Lung microvascular endothelial cell (primary cell): ENCODE measurements at regions not wholly inside any gene's neighbourhood (a gene's known extent, or its start where the extent isn't known, plus 50 kb on each side); places are given as distances from the start of the nearest gene placed in this dataset.

Source experiments
- DNase-seq, 2 donors: peaks; one replicate each; pipeline versions ENCODE4 v3.0.0 to v3.0.0-alpha.2; 2010; ENCODE audit warnings: low read depth in 2 of 2

DNA sequence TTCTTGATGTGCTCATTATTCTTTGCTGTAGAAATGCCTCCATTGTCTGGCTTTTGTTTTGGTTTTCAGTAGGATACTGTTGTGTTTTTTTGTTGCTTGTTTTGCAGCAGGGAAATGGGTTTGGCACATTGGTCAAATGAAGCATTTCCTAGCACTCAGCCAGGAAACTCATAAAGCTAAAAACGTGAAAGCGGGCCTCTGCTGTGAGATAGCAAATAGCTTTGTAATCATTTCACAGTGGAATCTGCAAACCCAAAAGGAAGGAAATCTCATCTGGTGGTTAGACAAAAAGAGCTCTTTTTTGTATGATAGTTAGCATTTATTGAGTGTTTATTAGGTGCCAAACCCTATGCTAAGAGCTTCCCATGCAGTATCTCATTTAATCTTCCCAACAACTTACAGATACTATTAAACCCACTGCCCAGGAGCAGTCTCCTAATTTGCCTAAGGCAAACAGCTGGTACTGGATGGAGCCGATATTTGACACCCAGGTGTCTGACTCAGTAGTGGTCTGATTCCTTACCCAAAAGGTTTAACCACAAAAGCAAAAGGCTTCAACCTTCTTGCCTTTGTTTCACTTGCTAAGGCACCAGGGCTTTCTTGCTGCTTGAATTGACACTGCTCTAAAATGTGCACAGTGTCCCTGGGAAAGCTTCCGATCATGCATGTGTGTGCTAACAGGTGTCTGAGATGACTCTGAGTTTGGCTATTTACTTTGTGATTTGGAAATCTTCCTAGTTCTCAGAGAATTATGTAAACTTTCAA lies 527.9 kb upstream of the MDFIC2 start:
- peak; percentile 69 to 93 for DNase-seq

DNA sequence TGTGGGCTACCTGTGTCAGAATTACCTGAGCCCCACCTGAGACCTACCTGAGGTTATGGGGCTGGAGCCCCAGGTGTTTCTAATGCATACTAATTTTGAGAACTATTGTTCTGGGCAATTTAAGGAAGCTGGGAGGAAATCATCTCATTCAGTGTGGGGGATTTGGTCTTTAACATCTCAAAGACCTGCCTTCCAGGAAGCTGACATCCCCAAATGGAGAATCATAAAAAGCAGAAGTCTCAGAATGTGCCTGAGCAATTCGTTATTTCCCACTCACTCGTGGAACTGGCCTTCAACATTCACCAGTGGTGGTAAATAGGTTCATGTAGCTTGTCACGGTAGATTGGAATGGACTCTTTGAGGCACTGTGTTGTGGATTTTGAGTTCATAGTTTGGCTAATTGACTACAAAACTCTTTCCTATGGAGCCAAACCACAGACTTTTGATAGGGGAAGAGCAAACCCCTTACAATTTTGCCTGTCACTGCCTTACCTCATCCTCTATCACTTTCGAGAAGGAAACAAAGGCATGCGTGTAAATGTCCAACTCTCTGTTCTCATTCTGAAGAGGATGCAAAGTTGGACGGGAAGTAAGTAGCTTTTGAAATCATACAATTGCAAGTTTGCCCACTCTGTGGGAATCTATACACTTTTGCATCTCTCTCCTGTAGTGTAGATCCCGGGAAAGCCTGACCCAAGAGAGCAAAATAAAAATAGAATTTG lies 521.0 kb upstream of the MDFIC2 start:
- DNase-seq: no peak

DNA sequence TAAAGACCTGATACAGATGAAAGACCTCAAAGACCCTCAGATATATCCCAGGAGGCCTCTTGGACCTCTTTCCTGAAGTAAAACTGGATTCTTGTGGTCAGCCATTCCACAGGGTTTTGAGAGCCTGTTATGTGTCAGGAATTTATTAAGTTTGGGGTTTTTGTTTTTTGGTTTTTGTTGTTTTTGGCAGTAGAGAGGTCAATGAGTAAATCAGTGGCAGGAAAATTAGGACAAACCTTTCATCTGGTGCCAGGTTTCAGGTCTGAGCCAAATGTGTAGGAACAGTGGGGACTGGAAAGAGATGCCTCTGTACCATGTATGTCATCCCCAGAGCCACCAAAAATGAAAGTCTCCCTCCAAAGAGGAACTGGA lies 520.4 kb upstream of the MDFIC2 start:
- peak in 1 of 2 donors; percentile 52 for DNase-seq

DNA sequence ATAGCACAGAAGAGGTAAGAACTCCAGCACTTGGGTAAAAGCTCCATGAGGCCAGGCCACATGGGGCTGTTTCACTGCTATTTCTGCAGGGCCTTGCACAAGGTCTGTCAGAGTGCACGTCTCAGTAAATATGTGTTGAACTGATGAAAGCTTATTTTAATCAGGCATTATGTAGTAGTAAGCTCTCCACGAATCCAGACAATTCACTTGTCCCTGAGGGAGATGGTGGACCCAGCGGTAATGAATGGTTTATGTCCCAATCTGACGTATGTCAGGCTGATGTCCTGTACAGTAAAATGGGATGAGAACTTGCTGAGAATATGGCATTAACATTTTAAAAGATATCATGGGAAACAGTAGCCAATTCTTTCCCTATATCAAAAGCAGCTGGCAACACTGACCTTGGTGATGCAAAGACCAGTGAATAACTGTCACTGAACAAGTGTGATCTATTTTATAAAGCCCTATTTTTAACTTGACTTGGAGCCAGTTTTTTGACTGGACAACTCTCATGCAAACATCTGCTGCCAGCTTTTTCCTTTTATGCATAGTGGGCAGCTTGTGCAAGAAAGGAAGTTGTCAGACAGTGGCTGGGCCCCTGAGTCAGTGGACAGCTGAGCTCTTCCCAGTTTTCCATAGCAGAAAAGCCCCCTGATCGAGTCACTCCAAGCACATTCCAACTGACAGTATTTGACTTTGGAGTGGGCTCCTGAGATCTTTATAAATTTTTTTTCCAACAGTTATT lies 519.8 kb upstream of the MDFIC2 start:
- DNase-seq: peak; percentile 67 to 84

GRCh38 chr3:70829092-70829491 lies 516.7 kb upstream of the MDFIC2 start:
- DNase-seq: peak; percentile 75 to 89

- peak; percentile 60 to 84 for DNase-seq
Measured at GRCh38 chr3:70824773-70825172, 512.3 kb upstream of the MDFIC2 start.

- peak; percentile 36 to 95 for DNase-seq
Measured at GRCh38 chr3:70824078-70824477, 511.6 kb upstream of the MDFIC2 start.

DNA sequence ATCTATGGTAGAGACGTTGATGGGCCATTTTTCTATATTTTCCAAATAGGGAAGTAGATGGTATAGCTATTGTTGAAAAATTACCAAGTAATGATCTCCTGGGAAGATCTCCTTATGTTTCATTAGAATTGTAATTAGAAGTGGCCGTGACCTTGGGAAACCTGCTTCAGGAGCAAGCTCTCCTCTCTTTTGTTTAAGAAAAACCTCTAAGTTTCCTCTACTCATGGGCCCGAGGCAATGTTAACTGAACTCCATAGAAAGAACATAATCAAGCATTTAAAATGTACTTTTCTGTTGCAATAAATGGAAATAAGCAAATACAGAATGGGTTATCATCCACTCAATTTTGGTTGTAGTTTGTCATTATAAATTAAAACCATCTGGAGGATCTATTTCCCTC lies 511.2 kb upstream of the MDFIC2 start:
- DNase-seq: no peak

DNA sequence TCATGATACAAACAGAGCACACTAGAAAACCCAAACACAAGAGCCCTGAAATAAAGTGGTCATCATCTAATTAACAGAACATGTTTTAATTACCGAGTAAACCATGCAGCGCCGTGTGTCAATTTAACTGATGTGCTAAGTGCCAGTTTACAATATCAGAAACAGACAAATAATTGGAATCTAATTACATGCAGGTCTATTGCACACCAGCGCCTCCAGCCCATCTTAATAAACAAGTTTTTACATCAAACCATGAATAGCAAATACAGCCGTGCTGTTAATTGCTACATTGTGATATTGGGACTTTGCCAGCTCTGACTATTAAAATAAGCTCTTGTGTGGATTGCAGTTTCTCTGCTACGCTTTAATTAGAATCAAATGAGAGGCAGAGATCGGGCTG lies 510.2 kb upstream of the MDFIC2 start:
- DNase-seq: no peak

DNA sequence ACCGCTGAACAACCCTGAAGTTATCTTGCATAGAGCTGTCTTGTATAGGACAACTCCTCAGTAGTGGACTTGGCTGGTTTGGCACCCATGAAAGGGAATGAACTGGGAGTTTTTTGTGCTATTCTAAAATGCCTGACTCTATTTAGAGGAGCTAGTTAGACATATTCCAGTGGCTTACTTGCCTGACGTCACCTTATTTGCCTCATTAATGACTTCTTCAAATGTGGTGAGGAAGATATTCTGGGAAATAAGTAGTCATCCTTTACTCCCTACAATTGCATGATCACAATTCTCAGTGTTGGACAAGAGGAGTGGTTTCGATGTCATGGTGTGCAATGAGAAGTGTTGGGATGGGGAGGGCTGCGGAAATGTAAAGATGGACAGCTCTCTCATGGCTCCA lies 509.2 kb upstream of the MDFIC2 start:
- no peak for DNase-seq

GRCh38 chr3:70820397-70820796 lies 508.0 kb upstream of the MDFIC2 start:
- DNase-seq: no peak

DNA sequence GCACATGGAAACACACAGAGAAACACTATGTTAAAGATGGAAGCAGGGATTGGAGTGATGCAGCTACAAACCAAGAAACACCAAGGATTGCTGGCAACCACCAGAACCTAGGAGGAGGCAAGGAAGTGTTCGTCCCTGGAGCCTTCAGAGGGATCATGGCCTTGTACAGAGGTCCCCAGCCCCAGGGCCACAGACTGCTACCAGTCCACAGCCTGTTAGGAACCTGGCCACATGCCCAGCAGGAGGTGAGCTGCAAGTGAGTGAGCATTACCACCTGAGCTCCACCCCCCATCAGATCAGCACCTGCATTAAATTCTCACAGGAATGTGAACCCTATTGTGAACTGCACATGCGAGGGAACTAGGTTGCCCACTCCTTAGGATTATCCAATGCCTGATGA lies 505.7 kb upstream of the MDFIC2 start:
- DNase-seq: no peak

GRCh38 chr3:70816346-70816745 lies 503.9 kb upstream of the MDFIC2 start:
- DNase-seq: no peak

DNA sequence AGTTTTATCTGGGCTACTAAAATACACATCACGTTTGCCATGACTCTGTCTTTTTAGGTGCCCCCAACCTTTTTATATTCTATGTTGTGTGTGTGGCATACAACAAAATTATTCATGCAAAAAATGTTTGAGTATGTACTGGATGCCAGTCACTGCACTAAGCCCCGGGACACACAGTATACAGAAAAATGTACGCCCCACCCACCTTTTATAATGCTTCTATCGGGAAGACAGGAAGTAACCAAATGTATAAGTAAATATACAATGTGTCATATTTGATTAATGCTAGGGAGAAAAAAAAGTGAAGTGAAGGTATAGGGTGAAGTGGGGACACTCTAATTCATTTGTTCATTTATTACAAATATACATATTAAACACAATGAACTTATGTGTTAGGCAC lies 503.4 kb upstream of the MDFIC2 start:
- DNase-seq: no peak

DNA sequence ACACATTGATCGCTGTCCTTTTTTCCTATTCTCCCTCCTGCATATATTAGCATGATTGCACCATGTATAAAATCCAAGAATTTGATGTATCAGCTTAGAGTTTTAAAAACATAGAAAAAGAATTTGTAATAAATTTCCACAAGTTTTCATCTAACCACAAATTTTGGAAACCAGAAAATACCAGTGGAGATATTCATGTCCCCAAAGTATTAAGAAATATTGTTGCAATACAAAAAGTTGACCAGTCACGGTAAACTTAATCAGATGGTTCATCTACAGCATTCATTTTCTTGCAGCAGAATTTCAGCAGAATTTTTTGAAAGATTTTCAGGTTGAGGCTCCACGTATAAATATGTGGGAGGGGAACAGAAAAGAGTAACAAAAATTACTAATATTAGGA lies 500.9 kb upstream of the MDFIC2 start:
- no peak for DNase-seq

DNA sequence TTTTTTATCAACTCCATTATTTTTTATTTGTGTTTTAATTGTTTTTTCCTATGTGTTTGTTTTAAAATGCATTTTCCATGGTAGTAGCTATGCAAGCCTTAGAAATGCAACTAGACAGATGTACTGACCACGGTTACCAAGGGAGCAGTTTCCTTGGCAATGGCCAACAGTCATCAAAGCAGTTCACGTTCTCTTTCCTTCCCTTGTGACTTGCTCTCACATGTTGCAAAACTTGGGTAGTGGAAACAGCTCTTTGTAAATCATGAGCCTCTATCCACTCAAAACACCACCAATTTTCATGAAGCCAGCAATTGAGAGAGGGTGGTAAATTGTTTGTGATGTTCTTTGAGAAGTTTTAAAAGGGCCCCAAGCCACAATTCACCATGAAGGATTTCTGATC lies 499.4 kb upstream of the MDFIC2 start:
- DNase-seq: peak; percentile 54 to 63

DNA sequence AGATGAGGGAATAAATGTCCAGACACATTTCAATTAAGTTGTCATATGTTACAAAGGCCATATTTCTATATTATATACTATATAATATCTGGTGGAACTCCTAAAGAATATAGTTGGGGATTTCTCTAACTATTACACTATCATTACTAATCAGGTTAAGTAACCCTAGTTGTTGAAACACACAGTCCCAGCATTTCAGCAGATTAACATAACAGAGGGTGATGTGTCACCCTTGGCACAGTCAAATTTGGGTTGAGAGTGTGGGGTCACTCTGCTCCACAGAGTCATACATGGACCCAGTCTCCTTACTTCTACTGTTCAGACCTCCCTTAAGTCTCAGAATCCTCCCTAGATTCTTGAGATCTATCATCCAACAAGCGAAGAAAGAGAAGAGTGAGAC lies 496.4 kb upstream of the MDFIC2 start:
- no peak for DNase-seq

GRCh38 chr3:70806556-70806955 lies 494.1 kb upstream of the MDFIC2 start:
- no peak for DNase-seq

GRCh38 chr3:70806021-70806420 lies 493.6 kb upstream of the MDFIC2 start:
- DNase-seq: no peak

DNA sequence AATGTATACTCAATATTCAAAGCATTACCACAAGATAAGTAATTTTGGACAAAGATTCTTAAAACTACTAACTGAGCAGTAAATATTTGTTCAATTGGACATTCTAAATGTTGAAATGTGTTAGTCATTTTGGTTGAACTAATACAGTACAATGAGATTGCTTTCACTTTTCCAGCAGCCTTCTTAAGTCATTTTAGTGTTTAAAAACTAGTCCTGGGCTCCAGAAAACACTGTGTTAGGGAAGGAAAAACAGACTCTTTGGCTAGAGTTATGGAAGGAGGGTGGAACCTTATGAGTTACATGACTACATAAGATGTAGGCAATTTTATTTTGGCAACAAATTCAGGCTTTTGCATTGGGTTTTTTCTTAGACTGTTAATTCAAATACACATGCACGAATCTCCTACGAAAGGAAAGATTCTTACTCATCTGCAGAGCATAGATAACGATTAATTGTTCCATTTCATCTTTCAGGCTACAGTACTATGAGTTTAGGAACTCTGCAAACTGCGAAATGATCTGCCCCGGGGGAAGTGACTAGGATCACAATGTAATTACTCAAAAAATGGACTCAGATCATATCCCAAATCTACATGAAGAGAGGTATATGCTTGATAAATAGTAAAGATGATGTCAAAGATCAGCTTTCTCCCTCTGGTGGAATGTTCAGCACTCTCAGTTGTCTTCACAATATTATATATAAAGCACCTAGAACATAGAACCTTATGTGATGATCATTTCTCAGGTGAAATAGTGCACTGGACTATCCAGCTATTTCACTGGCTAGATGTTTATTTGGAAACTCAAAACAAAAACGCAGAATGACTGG lies 492.8 kb upstream of the MDFIC2 start:
- peak; percentile 16 to 19 for DNase-seq

DNA sequence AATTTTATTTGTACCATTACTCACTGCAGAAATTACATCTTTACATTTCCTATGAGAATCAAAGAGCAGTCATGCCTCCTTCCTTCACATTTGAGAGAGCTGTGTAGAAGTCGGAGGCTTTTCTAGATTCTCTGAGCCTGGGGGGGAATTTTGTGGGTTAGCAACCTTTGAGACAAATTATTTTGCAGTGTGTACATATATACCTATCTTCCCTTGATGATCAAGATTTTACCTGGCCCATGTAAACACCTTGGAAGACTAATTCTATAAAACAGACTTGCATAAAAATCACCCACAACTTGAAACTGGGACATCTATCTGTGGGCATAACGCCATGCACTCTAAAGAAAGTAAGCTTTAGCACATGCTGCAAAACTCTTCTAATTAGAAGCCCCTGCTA lies 491.5 kb upstream of the MDFIC2 start:
- DNase-seq: no peak

DNA sequence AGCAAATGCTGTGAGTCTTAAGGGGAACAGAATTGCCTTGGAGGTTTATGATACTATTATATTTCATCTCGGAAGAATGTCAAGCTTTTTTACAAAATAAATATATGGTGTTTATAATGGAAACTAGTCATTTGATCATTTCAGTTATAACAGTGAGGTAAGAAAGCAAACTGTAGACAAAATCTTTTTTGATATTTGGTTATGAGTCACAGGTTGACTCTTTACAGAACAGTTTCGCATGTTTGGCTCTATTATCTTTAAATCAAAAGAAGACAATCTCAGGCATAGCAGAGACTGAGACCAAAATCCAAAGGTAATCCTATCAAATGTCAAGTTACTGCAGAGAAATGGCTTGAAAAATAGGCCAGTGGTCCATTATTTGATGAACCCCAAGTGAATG lies 490.9 kb upstream of the MDFIC2 start:
- DNase-seq: no peak
